ENCODE measurements at regions not wholly inside any gene's neighbourhood (a gene's known extent, or its start where the extent isn't known, plus 50 kb on each side); places are given as distances from the start of the nearest gene placed in this dataset.

DNA sequence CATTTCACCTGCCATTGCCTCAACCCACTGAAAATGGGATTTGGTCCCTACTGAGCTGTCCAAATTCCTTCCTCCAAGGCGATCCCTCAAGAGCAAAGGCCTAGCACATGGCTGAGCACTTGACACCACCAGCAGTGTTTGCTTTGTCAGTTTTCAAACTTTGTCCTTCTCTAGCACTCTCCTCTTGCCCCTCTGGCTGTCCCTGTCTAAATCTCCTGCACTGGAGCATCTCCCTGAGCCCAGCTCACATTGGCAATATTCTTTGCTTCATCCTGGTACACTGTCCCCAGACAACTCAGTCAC, 66.6 kb upstream of the FTH1 start:
- intact Hi-C loops (cut with micrococcal nuclease; ENCODE audit: unreplicated experiment): no loop called here
- DNase-seq (ENCODE audit: low spot score): no peak
- no peaks in the 10 kb centered on the region for H3K27me3 ChIP-seq (replicated peaks; ENCODE audit: insufficient read depth, low read depth, low read length, poor library complexity)
- POLR2A ChIA-PET (ENCODE audit: low non-redundant PET): no interaction called here
- H3K4me1 ChIP-seq (ENCODE audit: insufficient read depth, low read length, poor library complexity, severe bottlenecking): no peaks in the 10 kb centered on the region
- CTCF ChIA-PET: no interaction called here
- H3K27ac ChIP-seq (ENCODE audit: low read depth, low read length, poor library complexity, severe bottlenecking): no peak overlapping the region
- no peak overlapping the region for H3K4me3 ChIP-seq (ENCODE audit: low read depth, low read length, poor library complexity, severe bottlenecking)
- TF ChIP-seq EZH2 (IDR thresholded peaks at IDR 0.05; ENCODE audit: borderline replicate concordance, low read depth, low read length, poor library complexity, severe bottlenecking): no peak
- no TSS peak for BruUV-seq (replicated peaks)
- no peaks in the 10 kb centered on the region for H3K36me3 ChIP-seq (ENCODE audit: insufficient read depth, low read length, poor library complexity, severe bottlenecking)
- no peaks in the 10 kb centered on the region for H3K9me3 ChIP-seq (ENCODE audit: low read depth, low read length, poor library complexity, severe bottlenecking)

DNA sequence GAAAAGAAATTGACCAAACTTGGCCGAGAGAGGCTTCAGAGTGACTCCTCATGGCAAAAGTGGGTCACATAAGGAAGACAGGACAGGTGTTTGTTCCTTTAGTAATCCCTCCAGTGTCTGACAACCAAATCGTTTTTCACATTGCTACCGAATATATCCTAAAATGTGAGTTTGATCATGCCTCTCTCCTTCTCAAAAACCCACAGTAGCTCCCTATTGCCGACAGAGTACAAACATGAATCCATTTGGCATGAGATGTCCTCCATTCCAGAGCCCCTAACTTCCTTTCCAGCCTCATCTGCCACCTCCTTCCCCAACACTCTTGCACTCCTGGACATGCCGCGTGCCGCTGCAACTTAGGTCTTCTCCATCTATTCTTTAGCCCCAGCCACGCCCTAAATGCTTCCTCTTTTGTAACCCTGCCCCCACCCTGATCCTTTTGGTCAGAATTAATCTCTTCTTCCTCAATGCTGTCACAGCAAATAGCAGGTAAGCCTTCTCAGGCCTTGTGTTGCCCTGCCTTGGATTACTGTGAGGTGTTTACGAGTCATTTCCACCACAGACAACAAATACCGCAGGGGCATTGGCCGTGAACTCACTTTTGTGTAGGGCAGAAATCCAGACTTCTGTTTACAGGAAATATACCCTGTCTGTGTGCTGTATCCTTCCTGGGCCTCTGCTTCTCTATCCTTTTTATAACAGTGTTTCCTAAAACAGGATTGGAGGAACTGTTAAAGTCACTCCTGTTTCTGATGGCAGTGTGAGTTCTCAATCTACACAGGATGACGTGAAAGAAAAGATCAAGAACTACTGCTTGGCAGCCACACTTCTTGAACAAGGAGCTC, 66.0 kb upstream of the FTH1 start:
- Histone ChIP-seq H3K4me1 (ENCODE audit: insufficient read depth, low read length, poor library complexity, severe bottlenecking) (no peaks in the 10 kb centered on the region), H3K9me3 (ENCODE audit: low read depth, low read length, poor library complexity, severe bottlenecking) (no peaks in the 10 kb centered on the region), H3K4me3 (ENCODE audit: low read depth, low read length, poor library complexity, severe bottlenecking) (no peak overlapping the region), H3K27me3 (replicated peaks; ENCODE audit: insufficient read depth, low read depth, low read length, poor library complexity) (no peaks in the 10 kb centered on the region), H3K36me3 (ENCODE audit: insufficient read depth, low read length, poor library complexity, severe bottlenecking) (no peaks in the 10 kb centered on the region), H3K27ac (ENCODE audit: low read depth, low read length, poor library complexity, severe bottlenecking) (no peak overlapping the region)
- BruUV-seq (replicated peaks): no TSS peak
- ChIA-PET POLR2A (ENCODE audit: low non-redundant PET) (no interaction called here), CTCF (no interaction called here)
- no peak for TF ChIP-seq EZH2 (IDR thresholded peaks at IDR 0.05; ENCODE audit: borderline replicate concordance, low read depth, low read length, poor library complexity, severe bottlenecking)
- TF ChIP-seq, protein P1, sequence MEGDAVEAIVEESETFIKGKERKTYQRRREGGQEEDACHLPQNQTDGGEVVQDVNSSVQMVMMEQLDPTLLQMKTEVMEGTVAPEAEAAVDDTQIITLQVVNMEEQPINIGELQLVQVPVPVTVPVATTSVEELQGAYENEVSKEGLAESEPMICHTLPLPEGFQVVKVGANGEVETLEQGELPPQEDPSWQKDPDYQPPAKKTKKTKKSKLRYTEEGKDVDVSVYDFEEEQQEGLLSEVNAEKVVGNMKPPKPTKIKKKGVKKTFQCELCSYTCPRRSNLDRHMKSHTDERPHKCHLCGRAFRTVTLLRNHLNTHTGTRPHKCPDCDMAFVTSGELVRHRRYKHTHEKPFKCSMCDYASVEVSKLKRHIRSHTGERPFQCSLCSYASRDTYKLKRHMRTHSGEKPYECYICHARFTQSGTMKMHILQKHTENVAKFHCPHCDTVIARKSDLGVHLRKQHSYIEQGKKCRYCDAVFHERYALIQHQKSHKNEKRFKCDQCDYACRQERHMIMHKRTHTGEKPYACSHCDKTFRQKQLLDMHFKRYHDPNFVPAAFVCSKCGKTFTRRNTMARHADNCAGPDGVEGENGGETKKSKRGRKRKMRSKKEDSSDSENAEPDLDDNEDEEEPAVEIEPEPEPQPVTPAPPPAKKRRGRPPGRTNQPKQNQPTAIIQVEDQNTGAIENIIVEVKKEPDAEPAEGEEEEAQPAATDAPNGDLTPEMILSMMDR (conservative IDR thresholded peaks at IDR 0.05; ENCODE audit: low read depth, low read length): no peak
- no peak for DNase-seq (ENCODE audit: low spot score)
- intact Hi-C loops (cut with micrococcal nuclease; ENCODE audit: unreplicated experiment): no loop called here

DNA sequence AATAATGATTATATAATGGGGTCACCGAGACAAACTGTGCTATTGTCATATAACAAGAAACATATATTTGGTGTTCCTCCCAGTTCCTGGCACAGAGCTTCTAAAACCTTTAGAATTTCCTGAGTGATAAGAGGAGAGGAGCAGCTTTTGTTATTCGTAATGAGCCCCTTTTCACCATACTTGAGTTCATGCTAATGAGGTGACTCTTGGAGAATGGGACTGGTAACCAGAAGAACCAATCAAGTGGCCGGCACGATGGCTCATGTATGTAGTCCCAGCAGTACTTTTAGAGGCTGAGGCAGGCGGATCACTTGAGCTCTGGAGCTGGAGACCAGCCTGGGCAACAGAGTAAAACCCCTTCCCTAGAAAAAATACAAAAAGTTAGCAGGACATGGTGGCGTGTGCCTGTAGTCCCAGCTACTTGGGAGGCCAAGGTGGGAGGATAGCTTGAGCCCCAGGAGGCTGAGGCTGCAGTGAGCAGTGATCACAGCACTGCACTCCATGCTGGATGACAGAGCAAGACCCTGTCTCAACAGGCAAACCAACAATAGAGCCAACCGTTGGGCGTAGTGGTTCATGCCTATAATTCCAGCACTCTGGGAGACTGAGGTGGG, 62.7 kb upstream of the FTH1 start:
- no peak for TF ChIP-seq EZH2 (IDR thresholded peaks at IDR 0.05; ENCODE audit: borderline replicate concordance, low read depth, low read length, poor library complexity, severe bottlenecking)
- TF ChIP-seq, protein P1 (conservative IDR thresholded peaks at IDR 0.05; ENCODE audit: low read depth, low read length): no peak
- POLR2A ChIA-PET (ENCODE audit: low non-redundant PET): no interaction called here

More for the DNA sequence above, 62.7 kb upstream of the FTH1 start:
- H3K27me3 ChIP-seq (replicated peaks; ENCODE audit: insufficient read depth, low read depth, low read length, poor library complexity): no peaks in the 10 kb centered on the region
- H3K9me3 ChIP-seq (ENCODE audit: low read depth, low read length, poor library complexity, severe bottlenecking): no peaks in the 10 kb centered on the region
- no TSS peak for BruUV-seq (replicated peaks)
- no peaks in the 10 kb centered on the region for H3K36me3 ChIP-seq (ENCODE audit: insufficient read depth, low read length, poor library complexity, severe bottlenecking)
- H3K4me1 ChIP-seq (ENCODE audit: insufficient read depth, low read length, poor library complexity, severe bottlenecking): no peaks in the 10 kb centered on the region
- intact Hi-C loops (cut with micrococcal nuclease; ENCODE audit: unreplicated experiment): no loop called here
- DNase-seq (ENCODE audit: low spot score): peak; percentile 63
- H3K4me3 ChIP-seq (ENCODE audit: low read depth, low read length, poor library complexity, severe bottlenecking): no peak overlapping the region
- H3K27ac ChIP-seq (ENCODE audit: low read depth, low read length, poor library complexity, severe bottlenecking): no peak overlapping the region
- CTCF ChIA-PET: interaction anchor here (0.5 kb wide), 1 partner anchor 46 kb away, joined by 10 read pairs; no protein-coding TSS in a partner anchor

Data from A673 (cell line).